GM12801 (cell line): ENCODE measurements at regions not wholly inside any gene's neighbourhood (a gene's known extent, or its start where the extent isn't known, plus 50 kb on each side); places are given as distances from the start of the nearest gene placed in this dataset.

ENCODE experiments used
- TF ChIP-seq, protein P1 (sequence below): IDR thresholded peaks from one replicate; pipeline ENCODE4 v1.5.1; 2011; ENCODE audit warnings: control low read depth; ENCODE audit not compliant: insufficient read length; ENCODE audit errors: extremely low read depth

DNA sequence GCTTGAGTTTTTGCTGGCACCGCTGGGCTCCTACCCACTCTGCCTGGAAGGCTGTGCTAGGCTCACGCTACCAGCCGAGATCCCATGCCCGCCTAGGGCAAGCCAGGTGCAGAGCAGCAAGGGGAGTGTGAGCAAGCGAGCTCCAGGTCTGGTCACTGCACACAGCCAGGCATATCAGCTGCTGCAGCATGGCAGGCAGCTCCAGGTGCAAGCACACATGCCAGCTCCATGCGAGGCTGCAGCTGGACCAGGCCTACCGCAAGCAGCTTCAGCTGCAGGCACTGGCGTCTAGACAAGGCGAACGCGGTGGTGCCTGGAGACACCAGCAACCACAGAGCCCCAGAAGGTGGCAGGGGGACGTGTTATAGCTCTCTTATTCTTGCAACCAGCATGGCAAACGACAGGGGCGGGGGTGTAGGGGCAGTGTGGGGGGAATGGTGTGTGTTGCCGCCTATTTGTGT is 614.7 kb upstream of the EPHA5 start:
- TF ChIP-seq, protein P1, sequence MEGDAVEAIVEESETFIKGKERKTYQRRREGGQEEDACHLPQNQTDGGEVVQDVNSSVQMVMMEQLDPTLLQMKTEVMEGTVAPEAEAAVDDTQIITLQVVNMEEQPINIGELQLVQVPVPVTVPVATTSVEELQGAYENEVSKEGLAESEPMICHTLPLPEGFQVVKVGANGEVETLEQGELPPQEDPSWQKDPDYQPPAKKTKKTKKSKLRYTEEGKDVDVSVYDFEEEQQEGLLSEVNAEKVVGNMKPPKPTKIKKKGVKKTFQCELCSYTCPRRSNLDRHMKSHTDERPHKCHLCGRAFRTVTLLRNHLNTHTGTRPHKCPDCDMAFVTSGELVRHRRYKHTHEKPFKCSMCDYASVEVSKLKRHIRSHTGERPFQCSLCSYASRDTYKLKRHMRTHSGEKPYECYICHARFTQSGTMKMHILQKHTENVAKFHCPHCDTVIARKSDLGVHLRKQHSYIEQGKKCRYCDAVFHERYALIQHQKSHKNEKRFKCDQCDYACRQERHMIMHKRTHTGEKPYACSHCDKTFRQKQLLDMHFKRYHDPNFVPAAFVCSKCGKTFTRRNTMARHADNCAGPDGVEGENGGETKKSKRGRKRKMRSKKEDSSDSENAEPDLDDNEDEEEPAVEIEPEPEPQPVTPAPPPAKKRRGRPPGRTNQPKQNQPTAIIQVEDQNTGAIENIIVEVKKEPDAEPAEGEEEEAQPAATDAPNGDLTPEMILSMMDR, result no peak

DNA sequence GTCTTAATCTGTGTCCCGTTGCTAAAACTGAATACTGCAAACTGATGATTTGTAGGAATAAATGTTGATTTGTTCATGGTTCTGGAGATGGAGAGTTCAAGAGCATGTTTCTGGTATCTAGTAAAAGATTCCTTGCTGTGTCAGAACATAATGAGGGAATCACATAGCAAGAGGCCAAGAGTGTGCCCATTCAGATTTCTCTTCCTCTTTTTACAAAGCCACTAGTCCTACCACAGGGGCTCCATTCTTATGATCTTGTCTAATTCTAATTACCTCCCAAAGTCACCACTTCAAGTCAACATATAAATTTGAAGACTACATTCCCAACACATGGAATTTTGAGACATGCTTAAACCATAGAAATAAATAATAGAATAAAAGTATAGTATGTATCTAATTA is 608.8 kb upstream of the EPHA5 start:
- TF ChIP-seq, protein P1, result no peak

DNA sequence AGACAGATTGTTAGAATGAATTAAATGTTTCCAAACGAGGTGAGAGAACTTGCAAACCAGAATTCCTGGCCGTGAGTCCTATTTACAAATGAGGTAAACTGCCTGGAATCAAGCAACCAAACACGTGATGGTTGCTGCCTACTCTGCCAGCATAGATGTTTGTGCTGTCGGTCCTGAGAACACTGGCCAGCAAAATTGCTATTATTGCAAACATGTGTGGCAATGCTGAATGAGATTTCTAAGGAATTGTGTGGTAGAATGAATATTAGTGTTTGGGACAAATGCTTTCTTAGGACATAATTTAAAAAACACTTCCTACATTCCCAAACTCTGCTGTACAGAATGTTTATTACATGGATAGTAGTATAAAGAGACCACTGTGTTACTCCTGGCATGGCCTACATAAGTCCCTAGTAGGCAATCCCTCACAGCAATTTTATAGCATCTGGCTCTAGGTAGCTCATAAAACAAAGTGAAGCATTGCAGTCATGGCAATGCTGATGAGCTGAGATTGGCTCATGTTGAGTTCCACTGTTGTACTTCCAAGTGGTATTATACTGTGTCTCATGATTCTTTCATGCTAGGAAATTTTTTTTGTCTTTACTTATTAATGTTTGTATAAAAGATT is 605.2 kb upstream of the EPHA5 start:
- TF ChIP-seq, protein P1, result no peak

DNA sequence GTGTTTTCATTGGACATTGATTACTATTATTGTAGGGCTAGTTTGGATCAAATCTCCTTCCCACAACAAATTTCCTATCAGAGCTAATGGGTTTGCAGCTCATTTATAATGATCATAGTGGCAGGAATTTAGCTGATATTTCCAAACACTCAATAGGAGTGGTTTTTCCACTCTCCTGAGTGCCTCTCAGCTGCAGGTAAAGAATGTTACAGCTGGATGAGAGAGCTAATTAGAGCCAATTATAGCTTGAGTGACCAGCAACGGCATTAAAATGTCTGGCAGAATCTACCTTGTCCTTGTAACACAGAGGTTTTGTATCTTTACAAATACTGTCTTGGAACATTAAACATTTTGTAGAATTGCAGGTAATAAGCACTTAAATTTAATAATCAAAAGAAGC is 602.8 kb upstream of the EPHA5 start:
- TF ChIP-seq, protein P1, result no peak

DNA sequence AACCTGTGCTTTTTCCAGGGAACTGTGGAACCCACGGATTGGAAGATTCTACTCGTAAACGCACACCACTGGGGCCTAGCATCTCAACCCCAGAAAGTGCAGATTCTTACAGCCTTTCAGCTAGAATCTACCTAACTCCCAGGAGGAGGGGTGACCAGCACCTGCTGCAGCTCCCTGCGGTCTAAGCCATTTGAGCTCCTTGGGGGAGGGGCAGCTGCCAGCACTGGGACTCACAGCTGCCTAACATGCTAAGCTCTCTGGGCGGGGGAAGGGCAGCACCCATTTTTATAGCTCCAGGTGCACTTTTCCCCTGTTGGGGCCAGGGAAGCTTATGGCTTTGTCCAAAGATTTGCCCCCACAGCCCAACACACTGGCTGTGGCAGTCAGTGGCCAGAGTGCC is 595.7 kb upstream of the EPHA5 start:
- TF ChIP-seq, protein P1, result no peak

DNA sequence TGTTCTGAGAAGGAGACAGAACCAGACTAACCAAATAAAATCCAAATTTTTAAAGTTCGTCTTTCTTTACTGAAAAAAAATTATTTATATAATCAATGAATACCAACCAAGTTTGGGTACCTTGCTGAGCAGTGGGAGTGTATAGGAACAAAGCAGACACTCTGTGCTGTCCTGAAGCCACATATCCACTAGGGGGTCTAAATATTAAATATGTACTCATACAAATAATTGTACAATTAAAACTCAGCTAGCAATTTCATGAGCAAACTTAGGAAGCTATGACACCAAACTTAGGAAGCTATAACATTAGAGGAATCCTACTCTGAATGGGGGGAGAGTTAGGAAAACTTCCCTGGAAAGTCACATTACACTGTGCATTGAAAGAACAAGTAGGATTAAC is 582.0 kb upstream of the EPHA5 start:
- TF ChIP-seq, protein P1, result no peak

DNA sequence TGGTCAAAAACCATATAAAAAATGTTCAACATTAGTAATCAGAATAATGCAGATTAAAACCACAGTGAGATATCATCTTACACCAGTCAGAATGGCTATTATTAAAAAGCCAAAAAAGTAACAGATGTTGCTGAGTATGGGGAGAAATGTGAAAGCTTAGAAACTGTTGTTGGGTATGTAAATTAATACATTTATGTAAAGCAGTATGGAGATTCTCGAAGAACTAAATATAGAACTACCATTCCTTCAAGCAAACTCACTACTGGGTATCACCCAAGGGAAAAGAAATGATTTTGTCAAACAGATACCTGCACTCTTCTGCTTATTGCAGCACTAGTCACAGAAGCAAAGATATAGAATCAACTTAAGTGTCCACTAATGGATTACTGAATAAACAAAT is 576.4 kb upstream of the EPHA5 start:
- TF ChIP-seq, protein P1, result no peak
